HEK293 (cell line): ENCODE measurements at regions not wholly inside any gene's neighbourhood (a gene's known extent, or its start where the extent isn't known, plus 50 kb on each side); places are given as distances from the start of the nearest gene placed in this dataset.

Experiments used
- CTCF ChIA-PET: fragments of 350-600 bp; formaldehyde crosslinking; extraction: SDS; loops from one replicate; lab custom pipeline; 2021; ENCODE audit warnings: antibody characterized with exemption; lab: Yijun Ruan, JAX
- POLR2A ChIA-PET: fragments of 300-600 bp; formaldehyde crosslinking; extraction: SDS; loops from one replicate; lab custom pipeline; 2020; ENCODE audit warnings: antibody characterized with exemption, inconsistent platforms; lab: Yijun Ruan, JAX
- H3K27ac ChIP-seq: fragments of 200-500 bp; sonication (Bioruptor generic); 2 replicates; pipeline ENCODE4 v1.5.1; 2014; ENCODE audit warnings: low read depth, low read length, control low read depth, inconsistent platforms; ENCODE audit errors: extremely low read depth
- H3K36me3 ChIP-seq, 2 experiments: fragments of 200-500 bp in 1 of 2; sonication (Bioruptor generic) in 1 of 2; 1 replicate in 1 of 2; 2 replicates in 1 of 2; pipeline ENCODE4 v1.5.1; 2014 to 2017; ENCODE audit warnings: inconsistent platforms in 2 of 2, low read length in 2 of 2; ENCODE audit not compliant: control insufficient read depth in 2 of 2, insufficient read depth in 1 of 2
- H3K4me1 ChIP-seq: fragments of 200-500 bp; sonication (Bioruptor generic); 2 replicates; pipeline ENCODE4 v1.5.1; 2014; ENCODE audit warnings: mild to moderate bottlenecking, low read length, inconsistent platforms; ENCODE audit not compliant: control insufficient read depth, insufficient read depth
- H3K4me3 ChIP-seq: 2 replicates; pipeline ENCODE4 v1.5.1; 2011; ENCODE audit warnings: low read depth, mild to moderate bottlenecking, control low read depth, low read length, moderate library complexity
- H3K9me3 ChIP-seq: fragments of 200-500 bp; sonication (Bioruptor generic); 2 replicates; pipeline ENCODE4 v1.5.1; 2014; ENCODE audit warnings: low read depth, low read length, inconsistent platforms; ENCODE audit not compliant: control insufficient read depth, insufficient read depth
- GLI4 ChIP-seq: fragments of 450-650 bp; formaldehyde crosslinking; IDR thresholded peaks from 2 replicates; pipeline ENCODE4 v1.5.1; 2016; ENCODE audit warnings: missing biosample characterization, missing genetic modification characterization
- OVOL3 ChIP-seq: fragments of 450-650 bp; formaldehyde crosslinking; IDR thresholded peaks from 2 replicates; pipeline ENCODE4 v1.5.1; 2016; ENCODE audit warnings: missing biosample characterization, missing genetic modification characterization
- PRDM10 ChIP-seq: fragments of 450-650 bp; formaldehyde crosslinking; IDR thresholded peaks from 2 replicates; pipeline ENCODE4 v1.5.1; 2016; ENCODE audit warnings: missing biosample characterization, missing genetic modification characterization
- ZBTB49 ChIP-seq: fragments of 450-650 bp; formaldehyde crosslinking; IDR thresholded peaks from 2 replicates; pipeline ENCODE4 v1.5.1; 2016; ENCODE audit warnings: missing biosample characterization, missing genetic modification characterization, low read depth
- ZNF157 ChIP-seq: fragments of 450-650 bp; formaldehyde crosslinking; IDR thresholded peaks from 2 replicates; pipeline ENCODE4 v1.5.1; 2016; ENCODE audit warnings: missing biosample characterization, missing genetic modification characterization
- ZNF223 ChIP-seq: fragments of 450-650 bp; formaldehyde crosslinking; IDR thresholded peaks from 2 replicates; pipeline ENCODE4 v1.5.1; 2016; ENCODE audit warnings: missing biosample characterization, missing genetic modification characterization
- ZNF510 ChIP-seq: fragments of 450-650 bp; formaldehyde crosslinking; IDR thresholded peaks from 2 replicates; pipeline ENCODE4 v1.5.1; 2018; ENCODE audit warnings: mild to moderate bottlenecking, missing genetic modification characterization, missing biosample characterization; ENCODE audit not compliant: insufficient replicate concordance
- ZNF514 ChIP-seq: fragments of 450-650 bp; formaldehyde crosslinking; IDR thresholded peaks from 2 replicates; pipeline ENCODE4 v1.5.1; 2016; ENCODE audit warnings: missing biosample characterization, missing genetic modification characterization
- ZNF521 ChIP-seq: fragments of 450-650 bp; formaldehyde crosslinking; IDR thresholded peaks from 2 replicates; pipeline ENCODE4 v1.5.1; 2017; ENCODE audit warnings: missing biosample characterization, mild to moderate bottlenecking, missing genetic modification characterization
- ZNF560 ChIP-seq: fragments of 450-650 bp; formaldehyde crosslinking; IDR thresholded peaks from 2 replicates; pipeline ENCODE4 v1.5.1; 2017; ENCODE audit warnings: missing biosample characterization, missing genetic modification characterization, borderline replicate concordance
- ZNF626 ChIP-seq: fragments of 450-650 bp; sonication (Bioruptor Pico); formaldehyde crosslinking; IDR thresholded peaks from 2 replicates; pipeline ENCODE4 v1.5.1; 2018; ENCODE audit warnings: missing biosample characterization, missing genetic modification characterization, inconsistent platforms
- ZNF658 ChIP-seq: fragments of 450-650 bp; formaldehyde crosslinking; IDR thresholded peaks from 2 replicates; pipeline ENCODE4; 2016; ENCODE audit warnings: missing biosample characterization, missing genetic modification characterization
- ZNF664 ChIP-seq: fragments of 450-650 bp; formaldehyde crosslinking; IDR thresholded peaks from 2 replicates; pipeline ENCODE4 v1.5.1; 2016; ENCODE audit warnings: missing biosample characterization, missing genetic modification characterization
- ZNF792 ChIP-seq: fragments of 450-650 bp; formaldehyde crosslinking; IDR thresholded peaks from 2 replicates; pipeline ENCODE4 v1.5.1; 2016; ENCODE audit warnings: missing biosample characterization, missing genetic modification characterization
- ZSCAN30 ChIP-seq: fragments of 450-650 bp; IDR thresholded peaks from 2 replicates; pipeline ENCODE4 v1.5.1; 2018; ENCODE audit warnings: missing biosample characterization, mild to moderate bottlenecking, missing genetic modification characterization, moderate library complexity
- TF ChIP-seq, protein P1 (sequence below): fragments of 450-650 bp; formaldehyde crosslinking; IDR thresholded peaks from 2 replicates; pipeline ENCODE4 v1.5.1; 2016; ENCODE audit warnings: missing biosample characterization, missing genetic modification characterization

DNA sequence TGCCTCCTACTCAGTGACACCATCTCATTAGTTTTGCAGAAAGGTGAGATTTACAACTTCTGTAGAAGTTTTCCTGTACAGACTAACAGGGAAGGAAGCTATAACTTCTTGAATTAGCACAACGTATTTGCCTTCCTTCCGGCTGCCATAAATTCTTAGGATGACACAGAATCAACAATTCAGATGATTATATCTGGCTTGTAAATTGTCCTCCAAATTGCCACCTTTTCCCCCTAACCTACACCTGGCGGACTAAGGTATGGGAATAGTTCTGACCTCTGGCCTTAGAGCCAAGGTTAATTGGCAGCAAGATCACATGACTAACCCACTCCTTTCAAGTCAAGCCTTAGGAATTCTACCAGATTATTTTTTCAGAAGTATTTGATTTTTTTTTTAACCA, 284.3 kb downstream of the LMO4 start:
- POLR2A ChIA-PET = no interaction called here
- CTCF ChIA-PET = no interaction called here
- no peaks in the 10 kb centered on the region for H3K9me3 ChIP-seq
- no peaks in the 10 kb centered on the region for H3K4me1 ChIP-seq
- H3K36me3 ChIP-seq = no peaks in the 10 kb centered on the region
- no peak overlapping the region for H3K4me3 ChIP-seq
- no peak overlapping the region for H3K27ac ChIP-seq
- TF ChIP-seq PRDM10 = no peak
- TF ChIP-seq, protein P1, sequence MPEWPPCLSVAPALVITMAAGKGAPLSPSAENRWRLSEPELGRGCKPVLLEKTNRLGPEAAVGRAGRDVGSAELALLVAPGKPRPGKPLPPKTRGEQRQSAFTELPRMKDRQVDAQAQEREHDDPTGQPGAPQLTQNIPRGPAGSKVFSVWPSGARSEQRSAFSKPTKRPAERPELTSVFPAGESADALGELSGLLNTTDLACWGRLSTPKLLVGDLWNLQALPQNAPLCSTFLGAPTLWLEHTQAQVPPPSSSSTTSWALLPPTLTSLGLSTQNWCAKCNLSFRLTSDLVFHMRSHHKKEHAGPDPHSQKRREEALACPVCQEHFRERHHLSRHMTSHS = no peak
- no peak for TF ChIP-seq GLI4 (tag by site-specific recombination)

- no peaks in the 10 kb centered on the region for H3K36me3 ChIP-seq
- no peak overlapping the region for H3K27ac ChIP-seq
- H3K4me1 ChIP-seq = no peaks in the 10 kb centered on the region
- H3K9me3 ChIP-seq = no peaks in the 10 kb centered on the region
- TF ChIP-seq ZSCAN30 (no peak), ZNF792 (no peak), ZNF223 (tag by site-specific recombination) (no peak), ZNF664 (no peak), ZNF157 (no peak), ZNF560 (tag by site-specific recombination) (no peak)
- TF ChIP-seq, all 188 proteins: peak for 0
- CTCF ChIA-PET = interaction anchor here (0.5 to 1.6 kb wide), 2 partner anchors 289 to 338 kb away, joined by 3 to 5 read pairs; no protein-coding TSS in a partner anchor
- H3K4me3 ChIP-seq = no peak overlapping the region
- POLR2A ChIA-PET = no interaction called here
Observed at GRCh38 chr1:87615491-87615890, 286.8 kb downstream of the LMO4 start.

GRCh38 chr1:87615901-87616300, 287.2 kb downstream of the LMO4 start:
- H3K4me3 ChIP-seq = no peak overlapping the region
- TF ChIP-seq ZNF626 (tag by site-specific recombination) = no peak
- TF ChIP-seq ZNF510 (tag by site-specific recombination) = no peak
- TF ChIP-seq ZNF521 (tag by site-specific recombination) = no peak
- no peak for TF ChIP-seq ZNF658 (tag by site-specific recombination)
- TF ChIP-seq ZNF514 (tag by site-specific recombination) = no peak
- TF ChIP-seq OVOL3 = no peak
- no peak for TF ChIP-seq ZBTB49 (tag by site-specific recombination)
- no peaks in the 10 kb centered on the region for H3K36me3 ChIP-seq
- H3K4me1 ChIP-seq = no peaks in the 10 kb centered on the region
- no peak overlapping the region for H3K27ac ChIP-seq
- ChIA-PET CTCF (interaction anchor here (1.6 kb wide), 1 partner anchor 289 kb away, joined by 5 read pairs; no protein-coding TSS in a partner anchor), POLR2A (no interaction called here)
- H3K9me3 ChIP-seq = no peaks in the 10 kb centered on the region
